DND-41 (cell line): ENCODE measurements at regions not wholly inside any gene's neighbourhood (a gene's known extent, or its start where the extent isn't known, plus 50 kb on each side); places are given as distances from the start of the nearest gene placed in this dataset.

Experiments used
- ATAC-seq: fragments of 200-7000 bp; cut with Tn5 transposase; 3 replicates; pipeline ENCODE4 v1.9.1; 2021; ENCODE audit warnings: low read depth; ENCODE audit not compliant: insufficient read depth
- DNase-seq: peaks from one replicate; pipeline ENCODE4 v3.0.0-alpha.2; 2020
- H2AFZ ChIP-seq: 2 replicates; pipeline ENCODE4 v1.6.0; 2012; ENCODE audit warnings: low read depth, low read length
- H3K27ac ChIP-seq: 2 replicates; pipeline ENCODE4 v1.5.1; 2012; ENCODE audit warnings: low read length, inconsistent platforms
- H3K27me3 ChIP-seq: fragments of 200-600 bp; sonication (generic); 2 replicates; pipeline ENCODE4 v1.6.0; 2012; ENCODE audit warnings: low read length, mild to moderate bottlenecking, inconsistent platforms; ENCODE audit not compliant: insufficient read depth, poor library complexity
- H3K36me3 ChIP-seq: 2 replicates; pipeline ENCODE4 v1.5.1; 2012; ENCODE audit warnings: low read length, inconsistent platforms; ENCODE audit not compliant: insufficient read depth
- H3K4me1 ChIP-seq: 2 replicates; pipeline ENCODE4 v1.5.1; 2012; ENCODE audit warnings: mild to moderate bottlenecking, low read length; ENCODE audit not compliant: insufficient read depth
- H3K4me2 ChIP-seq: 2 replicates; pipeline ENCODE4 v1.6.0; 2012; ENCODE audit warnings: mild to moderate bottlenecking, moderate library complexity, low read length, inconsistent platforms; ENCODE audit not compliant: insufficient read depth
- H3K4me3 ChIP-seq, 2 experiments: fragments of 200-600 bp in 1 of 2; shearing (Covaris generic) in 1 of 2; 2 replicates each; pipeline ENCODE4 v1.5.1; 2012 to 2016; ENCODE audit warnings: inconsistent platforms in 2 of 2, low read length in 2 of 2, mild to moderate bottlenecking in 2 of 2, low read depth in 1 of 2, moderate library complexity in 1 of 2
- H3K79me2 ChIP-seq: 2 replicates; pipeline ENCODE4 v1.6.0; 2012; ENCODE audit warnings: low read length, inconsistent platforms; ENCODE audit not compliant: insufficient read depth
- H3K9ac ChIP-seq: 2 replicates; pipeline ENCODE4 v1.6.0; 2012; ENCODE audit warnings: low read depth, mild to moderate bottlenecking, inconsistent platforms, low read length, moderate library complexity
- H3K9me3 ChIP-seq: 2 replicates; pipeline ENCODE4 v1.5.1; 2012; ENCODE audit warnings: low read length, moderate library complexity, mild to moderate bottlenecking, inconsistent platforms; ENCODE audit not compliant: insufficient read depth, severe bottlenecking
- H4K20me1 ChIP-seq: 2 replicates; pipeline ENCODE4 v1.6.0; 2012; ENCODE audit warnings: low read length; ENCODE audit not compliant: insufficient read depth
- EZH2 ChIP-seq: IDR thresholded peaks from 3 replicates; pipeline ENCODE4 v1.6.1; 2012; ENCODE audit warnings: borderline replicate concordance, low read depth, mild to moderate bottlenecking, moderate library complexity, low read length, inconsistent platforms; ENCODE audit not compliant: severe bottlenecking
- TF ChIP-seq, protein P1 (sequence below): IDR thresholded peaks from 2 replicates; pipeline ENCODE4 v1.5.1; 2012; ENCODE audit warnings: borderline replicate concordance, low read length, moderate library complexity, mild to moderate bottlenecking; ENCODE audit not compliant: poor library complexity, severe bottlenecking; ENCODE audit errors: extremely low read depth

DNA sequence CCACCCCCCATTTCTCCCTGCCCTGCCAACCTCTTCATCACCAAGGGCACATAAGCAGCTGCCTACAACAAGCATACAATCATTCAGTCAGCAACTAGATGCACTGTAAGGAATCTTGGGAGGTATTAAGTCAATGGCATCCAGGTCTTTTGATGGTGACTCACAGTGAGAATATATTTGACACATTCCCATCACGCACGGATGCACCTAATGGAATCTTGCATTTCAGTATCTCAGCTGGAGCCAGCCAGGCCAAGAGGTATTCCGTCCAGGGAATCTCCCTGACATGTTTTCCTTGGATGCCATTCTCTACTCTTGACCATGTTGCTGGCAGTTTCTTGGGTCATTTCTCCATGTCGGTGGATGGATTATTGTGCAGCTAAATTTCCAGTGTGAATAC is 73.9 kb upstream of the CAPRIN2 start:
- Histone ChIP-seq H3K9me3 (no peaks in the 10 kb centered on the region), H3K4me1 (no peaks in the 10 kb centered on the region), H3K36me3 (no peaks in the 10 kb centered on the region), H3K4me2 (no peak overlapping the region), H3K27me3 (no peaks in the 10 kb centered on the region), H3K79me2 (no peaks in the 10 kb centered on the region), H3K9ac (no peak overlapping the region), H2AFZ (no peak overlapping the region), H4K20me1 (no peaks in the 10 kb centered on the region; the same call in 1 of the 2 replicates), H3K4me3 (no peak overlapping the region), H3K27ac (no peak overlapping the region)
- no peak for TF ChIP-seq EZH2
- TF ChIP-seq, protein P1, sequence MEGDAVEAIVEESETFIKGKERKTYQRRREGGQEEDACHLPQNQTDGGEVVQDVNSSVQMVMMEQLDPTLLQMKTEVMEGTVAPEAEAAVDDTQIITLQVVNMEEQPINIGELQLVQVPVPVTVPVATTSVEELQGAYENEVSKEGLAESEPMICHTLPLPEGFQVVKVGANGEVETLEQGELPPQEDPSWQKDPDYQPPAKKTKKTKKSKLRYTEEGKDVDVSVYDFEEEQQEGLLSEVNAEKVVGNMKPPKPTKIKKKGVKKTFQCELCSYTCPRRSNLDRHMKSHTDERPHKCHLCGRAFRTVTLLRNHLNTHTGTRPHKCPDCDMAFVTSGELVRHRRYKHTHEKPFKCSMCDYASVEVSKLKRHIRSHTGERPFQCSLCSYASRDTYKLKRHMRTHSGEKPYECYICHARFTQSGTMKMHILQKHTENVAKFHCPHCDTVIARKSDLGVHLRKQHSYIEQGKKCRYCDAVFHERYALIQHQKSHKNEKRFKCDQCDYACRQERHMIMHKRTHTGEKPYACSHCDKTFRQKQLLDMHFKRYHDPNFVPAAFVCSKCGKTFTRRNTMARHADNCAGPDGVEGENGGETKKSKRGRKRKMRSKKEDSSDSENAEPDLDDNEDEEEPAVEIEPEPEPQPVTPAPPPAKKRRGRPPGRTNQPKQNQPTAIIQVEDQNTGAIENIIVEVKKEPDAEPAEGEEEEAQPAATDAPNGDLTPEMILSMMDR, result no peak
- ATAC-seq (no peak), DNase-seq (no peak)

DNA sequence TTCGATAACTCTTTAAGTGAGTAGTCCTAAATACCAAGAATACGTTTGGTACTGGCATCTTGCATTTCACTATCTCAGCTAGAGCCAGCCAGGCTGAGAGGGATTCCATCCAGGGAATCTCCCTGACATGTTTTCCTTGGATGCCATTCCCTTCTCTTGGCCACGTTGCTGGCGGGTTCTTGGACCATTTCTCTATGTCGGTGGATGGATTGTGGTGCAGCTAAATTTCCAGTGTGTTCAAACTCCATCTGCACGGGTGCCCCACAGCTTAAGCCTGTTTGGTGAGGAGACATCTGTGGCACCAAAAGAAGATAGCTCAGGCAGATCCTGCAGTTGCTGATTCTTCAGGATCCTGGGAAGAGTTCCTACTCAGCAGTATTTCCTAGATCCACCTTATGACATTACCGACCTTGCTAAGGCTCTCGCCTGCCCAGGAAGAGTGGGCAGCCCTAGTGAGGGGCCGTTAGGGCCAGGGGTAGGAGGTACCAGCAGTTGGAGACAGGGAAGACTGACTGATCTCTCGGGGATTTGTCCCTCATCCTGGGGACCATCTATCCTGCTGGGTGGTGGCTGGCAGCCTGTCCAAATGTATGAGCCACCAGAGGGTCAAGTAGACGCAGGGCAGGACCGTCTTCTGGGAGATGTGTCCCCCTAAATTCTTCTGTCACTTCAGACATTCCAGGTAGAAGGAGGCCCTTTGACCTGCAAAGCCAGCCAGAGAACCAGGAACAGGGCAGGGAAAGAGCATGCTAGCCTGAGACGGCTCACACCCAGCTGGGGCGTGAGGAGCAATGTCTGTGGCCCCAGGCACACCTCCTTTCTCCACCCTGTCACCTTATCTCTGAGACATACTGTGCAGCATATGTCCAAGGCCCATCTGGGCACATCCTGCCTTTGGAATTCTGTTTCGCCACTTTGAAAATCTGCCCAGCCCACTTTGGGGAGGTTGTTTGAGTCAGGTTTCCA is 72.6 kb upstream of the CAPRIN2 start:
- no peaks in the 10 kb centered on the region; the same call in 1 of the 2 replicates for H4K20me1 ChIP-seq

DNA sequence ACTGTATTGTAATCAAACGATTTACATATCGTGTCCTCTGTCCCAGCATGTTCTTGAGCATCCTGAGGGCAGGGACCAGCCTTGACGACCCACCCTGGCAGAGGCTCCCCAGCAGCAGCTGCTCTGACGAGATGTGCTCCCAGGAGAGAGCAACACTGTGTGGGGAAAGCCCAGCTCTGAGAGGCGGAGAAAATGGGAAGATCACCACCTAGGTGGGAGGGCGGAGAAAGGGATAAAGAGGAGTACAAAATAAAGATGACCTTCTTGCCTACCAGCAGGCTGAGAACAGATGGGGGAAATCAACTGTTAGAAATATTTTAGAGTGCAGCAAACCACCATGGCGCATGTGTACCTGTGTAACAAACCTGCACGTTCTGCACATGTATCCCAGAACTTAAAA is 71.5 kb upstream of the CAPRIN2 start:
- no peaks in the 10 kb centered on the region; the same call in 1 of the 2 replicates for H4K20me1 ChIP-seq
- H3K4me2 ChIP-seq, result no peak overlapping the region
- H3K27ac ChIP-seq, result no peak overlapping the region
- no peaks in the 10 kb centered on the region for H3K79me2 ChIP-seq
- peaks cover 10% of the 10 kb centered on the region for H3K27me3 ChIP-seq
- H3K4me1 ChIP-seq, result no peaks in the 10 kb centered on the region
- no peaks in the 10 kb centered on the region for H3K9me3 ChIP-seq
- no peak overlapping the region for H3K4me3 ChIP-seq
- H3K9ac ChIP-seq, result no peak overlapping the region
- no peak for ATAC-seq
- H2AFZ ChIP-seq, result no peak overlapping the region
- DNase-seq, result no peak
- TF ChIP-seq, protein P1, result no peak
- no peak for TF ChIP-seq EZH2
- no peaks in the 10 kb centered on the region for H3K36me3 ChIP-seq

More for the DNA sequence above, 72.6 kb upstream of the CAPRIN2 start:
- ATAC-seq (no peak), DNase-seq (no peak)
- Histone ChIP-seq H3K4me2 (no peak overlapping the region), H3K9me3 (no peaks in the 10 kb centered on the region), H3K4me3 (no peak overlapping the region), H2AFZ (no peak overlapping the region), H3K9ac (no peak overlapping the region), H3K36me3 (no peaks in the 10 kb centered on the region), H3K27ac (no peak overlapping the region), H3K27me3 (peaks cover 8% of the 10 kb centered on the region), H3K4me1 (no peaks in the 10 kb centered on the region), H3K79me2 (no peaks in the 10 kb centered on the region)
- TF ChIP-seq, protein P1, result no peak
- no peak for TF ChIP-seq EZH2
